ENCODE measurements at regions not wholly inside any gene's neighbourhood (a gene's known extent, or its start where the extent isn't known, plus 50 kb on each side); places are given as distances from the start of the nearest gene placed in this dataset.

GRCh38 chr10:3514691-3515090, 270.3 kb downstream of the KLF6 start:
- no peak for FAIRE-seq

DNA sequence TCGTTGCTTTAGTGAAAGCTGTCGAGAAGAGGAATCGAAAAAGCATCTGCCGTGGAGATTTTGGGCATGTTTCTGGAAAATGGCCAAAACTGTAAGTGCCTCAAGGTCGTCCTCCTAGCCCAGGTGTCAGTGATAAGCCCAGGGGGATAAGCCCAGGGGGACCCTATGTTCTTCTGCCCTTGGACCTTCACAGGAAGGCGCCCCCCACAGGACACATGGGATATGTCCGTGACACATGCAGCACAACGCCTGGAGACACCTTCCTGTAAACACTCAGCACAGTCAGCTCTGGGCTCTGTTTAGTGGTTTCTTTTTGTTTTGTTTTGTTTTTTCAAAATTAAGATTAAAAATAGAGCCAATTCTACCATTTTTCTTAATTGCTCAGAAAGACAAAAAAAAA, 272.7 kb downstream of the KLF6 start:
- FAIRE-seq: no peak

DNA sequence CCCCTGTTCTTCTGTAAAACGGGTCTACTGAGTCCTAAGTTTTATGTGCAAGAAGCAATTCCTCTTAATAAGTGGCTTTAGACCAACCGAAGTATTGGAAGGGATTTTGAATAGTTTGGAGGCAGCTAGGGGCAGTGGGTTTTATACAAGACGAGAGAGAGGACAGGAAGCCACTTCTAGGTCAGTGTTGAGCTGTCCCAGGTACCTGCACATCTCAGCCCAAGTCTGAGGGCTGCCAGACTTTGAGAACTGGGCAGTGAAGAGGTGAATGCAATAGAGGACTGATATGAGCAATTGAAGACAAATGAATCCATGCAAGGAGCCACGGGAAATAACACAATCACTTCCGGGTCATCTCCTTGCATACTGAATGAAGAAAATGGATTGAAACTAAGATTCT, 273.5 kb downstream of the KLF6 start:
- no peak for FAIRE-seq

DNA sequence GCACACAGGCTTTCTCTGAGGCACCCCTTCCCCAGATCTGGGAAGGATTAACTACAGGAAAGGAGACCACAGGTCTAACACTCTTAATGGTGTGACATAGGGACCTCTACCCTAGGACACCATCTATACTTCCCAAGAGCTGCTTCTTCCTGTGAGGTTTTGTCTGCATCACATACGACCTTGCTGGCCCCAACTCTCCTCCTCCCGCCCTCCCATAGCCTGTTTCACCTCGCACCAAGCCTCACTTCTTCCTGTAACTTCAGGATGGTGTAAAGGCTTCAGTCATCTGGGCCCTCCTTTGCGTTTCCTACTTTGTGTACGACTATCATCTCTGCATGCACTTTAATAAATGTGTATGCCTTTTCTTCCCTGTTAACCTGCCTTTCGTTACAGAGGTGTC, 274.3 kb downstream of the KLF6 start:
- FAIRE-seq: no peak

DNA sequence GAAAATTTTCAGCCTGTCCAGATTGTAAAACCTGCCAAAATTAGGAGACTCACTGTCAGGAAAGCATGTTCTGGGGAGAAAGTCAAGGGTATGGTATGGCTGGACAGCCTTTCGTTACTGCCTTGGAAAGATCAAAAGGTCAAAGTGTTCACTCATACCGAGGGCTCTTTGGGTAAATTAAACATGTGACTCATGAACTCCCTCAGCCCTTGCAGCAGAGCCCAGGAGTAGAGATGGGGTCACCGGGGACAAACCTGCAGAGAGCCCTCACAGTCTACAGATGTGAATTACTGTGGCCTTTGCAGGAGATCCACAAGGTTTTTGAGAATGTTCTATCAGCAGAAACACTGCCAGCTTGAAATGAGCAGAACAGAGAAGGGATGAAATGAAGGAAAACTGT, 275.7 kb downstream of the KLF6 start:
- no peak for FAIRE-seq

DNA sequence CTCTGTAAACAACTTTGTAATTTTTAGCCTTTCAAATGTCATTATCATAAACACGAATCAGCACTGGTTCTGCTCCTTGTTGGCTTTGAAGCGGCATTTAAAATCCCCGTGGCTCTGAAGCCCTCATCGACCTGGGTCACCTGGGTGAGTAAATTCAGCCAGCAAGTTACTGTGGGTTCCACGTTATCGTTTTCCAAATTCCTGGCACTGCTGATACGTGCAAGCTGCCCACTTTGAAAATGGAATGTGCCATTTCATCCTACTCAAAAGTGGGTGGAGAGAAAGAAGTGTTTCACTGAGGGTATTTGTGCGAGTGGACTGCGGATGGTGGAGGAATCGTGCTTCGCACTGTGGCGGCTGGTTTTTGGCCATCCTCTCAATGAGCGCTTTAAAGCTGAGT, 281.7 kb downstream of the KLF6 start:
- FAIRE-seq: no peak

- FAIRE-seq: no peak
These were observed 282.3 kb downstream of the KLF6 start for GRCh38 chr10:3502673-3503072.

DNA sequence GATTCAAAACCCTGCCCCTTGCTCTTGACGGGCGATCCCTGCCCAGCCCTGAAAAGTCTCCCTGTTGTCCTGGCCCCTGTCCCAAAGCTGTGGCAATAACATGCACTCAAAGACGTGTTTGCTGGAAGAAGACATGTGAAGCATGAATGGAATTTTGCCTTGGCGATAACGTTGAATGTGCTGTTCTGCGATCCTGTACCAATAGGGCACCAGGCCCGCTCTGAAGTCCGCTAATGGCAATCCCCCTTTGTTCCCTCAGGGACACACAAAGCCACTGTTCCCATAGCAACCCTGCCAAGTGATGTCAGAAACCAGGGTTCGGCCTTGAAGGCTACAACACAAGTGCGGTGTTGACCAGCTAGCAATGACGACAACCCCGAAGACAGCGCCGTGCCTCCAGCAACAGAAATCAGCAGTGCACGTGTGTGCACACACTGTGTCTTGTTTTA, 284.6 kb downstream of the KLF6 start:
- no peak for FAIRE-seq

DNA sequence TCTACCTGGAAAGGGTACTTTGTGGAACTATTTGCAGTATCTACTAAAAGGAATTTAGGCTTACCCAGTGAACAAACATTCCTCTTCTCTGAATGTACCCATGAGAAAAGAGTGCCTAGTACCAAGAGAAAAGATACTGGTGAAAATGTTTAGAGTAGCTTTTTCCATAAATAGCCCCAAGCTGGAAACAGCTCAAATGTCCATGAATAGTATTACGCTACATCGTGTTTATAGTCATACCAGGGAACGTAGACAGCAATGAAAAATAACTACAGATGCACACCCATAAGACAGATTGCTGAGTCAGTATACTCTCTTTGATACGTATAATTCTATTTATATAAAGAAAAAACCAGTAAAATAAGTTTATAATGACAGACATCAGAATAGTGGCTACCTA, 285.9 kb downstream of the KLF6 start:
- FAIRE-seq: no peak

- no peak for FAIRE-seq
These were observed 287.4 kb downstream of the KLF6 start for GRCh38 chr10:3497581-3497980.

GRCh38 chr10:3496138-3496537, 288.9 kb downstream of the KLF6 start:
- FAIRE-seq: no peak

DNA sequence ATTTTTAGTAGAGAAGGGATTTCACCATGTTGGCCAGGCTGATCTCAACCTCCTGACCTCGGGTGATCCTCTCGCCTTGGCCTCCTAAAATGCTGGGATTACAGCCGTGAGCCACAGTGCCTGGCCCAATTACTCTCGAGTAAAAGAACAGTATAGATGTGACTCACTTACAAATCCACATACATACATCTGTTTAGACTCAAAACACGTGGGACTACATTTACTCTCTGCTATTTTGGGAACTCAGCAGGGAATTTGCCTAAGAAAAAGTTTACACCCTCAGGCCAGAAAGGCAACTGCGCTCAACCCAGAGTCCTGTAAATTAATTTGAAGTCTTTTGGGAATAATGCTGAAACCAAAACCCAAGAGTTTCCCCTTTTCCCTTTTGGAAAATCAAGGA, 289.7 kb downstream of the KLF6 start:
- no peak for FAIRE-seq

GRCh38 chr10:3494838-3495230, 290.2 kb downstream of the KLF6 start:
- no peak for FAIRE-seq

GRCh38 chr10:3494131-3494837, 290.7 kb downstream of the KLF6 start:
- FAIRE-seq: no peak

DNA sequence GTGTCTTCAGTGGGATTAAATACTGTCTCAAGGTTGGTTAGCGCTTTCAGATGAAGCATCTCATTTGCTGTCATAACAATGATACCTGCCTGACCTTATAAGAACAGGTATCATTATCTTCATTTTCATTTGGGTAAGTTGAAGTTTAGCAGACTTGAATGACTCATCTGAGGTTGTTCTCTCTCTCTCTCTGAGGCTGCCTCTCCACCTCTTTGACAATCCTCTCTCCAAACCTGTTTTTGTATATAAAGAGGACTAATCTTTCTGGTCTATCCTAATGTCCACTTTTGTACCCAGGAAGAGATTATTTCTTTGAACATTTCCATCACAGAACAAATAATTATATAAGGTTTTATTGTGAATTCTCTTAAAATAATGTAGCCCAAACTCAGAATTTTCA, 291.4 kb downstream of the KLF6 start:
- FAIRE-seq: no peak

- FAIRE-seq: no peak
These were observed 293.4 kb downstream of the KLF6 start for GRCh38 chr10:3491571-3491970.

- FAIRE-seq: no peak
These were observed 297.8 kb downstream of the KLF6 start for GRCh38 chr10:3487228-3487627.

GRCh38 chr10:3486346-3487065, 298.5 kb downstream of the KLF6 start:
- no peak for FAIRE-seq

- no peak for FAIRE-seq
These were observed 299.8 kb downstream of the KLF6 start for GRCh38 chr10:3485057-3485686.

GRCh38 chr10:3484306-3485056, 300.5 kb downstream of the KLF6 start:
- no peak for FAIRE-seq

DNA sequence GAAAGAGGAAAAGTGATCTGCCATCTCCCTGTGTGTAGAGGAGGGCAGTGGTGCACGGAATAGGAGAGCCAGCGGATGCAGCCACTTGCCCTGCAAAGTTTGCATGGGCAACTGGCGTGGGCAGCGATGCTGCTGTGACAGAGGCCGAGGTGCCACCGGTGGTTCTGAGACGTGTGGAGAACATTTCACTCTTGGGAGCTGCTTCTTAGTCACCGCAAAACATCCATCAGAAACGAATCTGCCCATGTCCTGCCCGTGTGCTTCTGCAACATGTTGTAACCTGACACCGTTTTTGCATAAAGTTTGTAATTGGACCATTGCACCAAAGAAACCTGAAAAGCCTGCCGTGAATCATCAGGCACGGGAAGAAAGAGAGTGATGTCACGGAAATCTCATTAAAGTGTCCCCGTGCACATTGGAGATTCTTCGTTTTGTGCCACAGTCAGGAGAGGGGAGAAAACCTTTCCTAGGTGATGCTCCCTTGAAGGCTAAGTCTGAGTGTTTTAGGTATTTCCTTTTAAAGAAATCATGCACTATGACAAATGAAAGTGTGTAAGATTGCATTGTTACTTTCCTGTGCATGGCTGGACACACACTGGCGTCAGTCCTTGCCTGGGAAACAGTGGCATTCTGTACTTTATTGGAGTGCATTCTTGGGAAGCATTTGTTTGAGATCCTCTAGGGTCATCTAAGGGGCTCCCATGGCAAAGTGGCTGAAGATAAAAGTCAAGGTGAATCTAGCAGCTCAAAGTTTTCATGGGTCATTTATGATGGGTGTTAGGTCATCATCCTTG, 302.6 kb downstream of the KLF6 start:
- peak; percentile 85 for FAIRE-seq

DNA sequence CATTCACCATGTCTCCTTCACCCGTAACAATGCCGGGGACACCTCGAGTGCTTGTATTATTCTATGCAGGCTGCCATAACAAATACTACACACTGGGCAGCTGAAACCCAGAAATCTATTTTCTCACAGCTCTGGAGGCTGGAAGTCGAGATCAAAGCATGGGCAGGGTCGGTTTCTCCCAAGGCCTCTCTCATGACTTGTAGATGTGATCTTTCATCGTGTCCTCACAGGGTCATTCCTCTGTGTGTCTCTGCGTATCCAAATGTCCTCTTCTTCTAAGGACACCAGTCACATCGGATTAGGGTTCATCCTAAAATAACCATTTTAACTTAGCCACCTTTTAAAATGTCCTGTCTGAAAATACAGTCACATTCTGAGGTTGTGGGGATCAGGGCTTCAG, 303.5 kb downstream of the KLF6 start:
- no peak for FAIRE-seq

DNA sequence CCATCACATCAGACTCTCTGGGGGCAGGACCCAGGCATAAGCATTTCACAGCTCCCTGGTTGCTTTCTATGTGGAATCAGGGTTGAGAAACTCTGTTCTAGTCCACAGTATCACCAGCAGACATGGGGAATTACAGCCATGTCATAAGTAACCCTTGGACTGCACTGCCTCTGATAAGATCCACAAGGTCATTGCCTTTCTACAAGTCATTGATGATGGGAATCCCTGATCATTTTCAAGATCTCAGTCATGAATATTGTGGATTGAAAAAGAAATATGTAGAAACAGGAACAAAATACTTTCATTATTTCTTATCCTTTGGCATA, 304.1 kb downstream of the KLF6 start:
- no peak for FAIRE-seq
